Eye (tissue), 1 donor: ENCODE measurements at regions not wholly inside any gene's neighbourhood (a gene's known extent, or its start where the extent isn't known, plus 50 kb on each side); places are given as distances from the start of the nearest gene placed in this dataset.
"Not testable (repeated sequence)": the region's sequence is repeated elsewhere in the genome, so short reads cannot be mapped to it uniquely, and the experiment has no call there.

Experiments
- DNase-seq: peaks from one replicate; pipeline ENCODE4 v3.0.0-alpha.2; 2015

GRCh38 chr12:126952096-126953007 lies 1314.6 kb upstream of the TMEM132C start:
- DNase-seq = no peak

DNA sequence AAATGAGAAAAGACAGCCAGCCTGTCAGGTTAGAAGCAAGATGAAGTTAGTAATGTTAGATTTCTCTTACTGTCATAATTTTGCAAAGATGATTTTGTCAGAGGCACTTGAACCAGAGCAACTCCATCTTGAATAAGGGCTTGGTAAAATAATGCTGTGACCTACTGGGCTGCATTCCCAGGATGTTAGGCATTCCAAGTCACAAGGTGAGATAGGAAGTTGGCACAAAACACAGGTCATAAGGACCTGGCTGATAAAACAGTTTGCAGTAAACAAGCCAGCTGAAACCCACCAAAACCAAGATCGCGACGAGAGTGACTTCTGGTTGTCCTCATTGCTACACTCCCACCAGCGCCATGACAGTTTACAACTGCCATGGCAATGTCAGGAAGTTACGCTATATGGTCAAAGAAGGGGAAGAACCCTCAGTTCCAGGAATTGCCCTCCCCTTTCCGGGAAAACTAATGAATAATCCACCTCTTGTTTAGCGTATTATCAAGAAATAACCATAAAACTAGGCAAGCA lies 1313.5 kb upstream of the TMEM132C start:
- DNase-seq = no peak

DNA sequence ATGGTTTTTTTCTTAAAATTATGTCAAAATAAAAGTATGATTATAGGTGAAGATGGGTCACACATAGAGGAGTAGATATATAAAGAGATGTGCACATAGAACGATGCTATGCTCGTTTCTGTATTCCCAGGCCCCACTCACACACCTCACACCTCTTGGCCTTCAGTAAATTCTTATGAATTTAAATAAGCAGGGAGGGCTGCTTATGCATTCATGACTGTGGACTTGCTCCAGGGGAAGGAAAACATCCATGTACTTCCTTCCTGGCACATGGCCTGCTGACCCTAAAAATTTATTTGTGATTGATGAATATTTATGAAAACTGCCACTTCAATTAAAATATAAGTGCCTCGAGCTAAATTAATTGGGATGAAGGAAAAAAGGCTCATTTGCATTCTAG lies 1306.7 kb upstream of the TMEM132C start:
- no peak for DNase-seq

- no peak for DNase-seq
These were observed 1306.3 kb upstream of the TMEM132C start for GRCh38 chr12:126960709-126961108.

- DNase-seq = no peak
These were observed 1303.1 kb upstream of the TMEM132C start for GRCh38 chr12:126963825-126964224.

DNA sequence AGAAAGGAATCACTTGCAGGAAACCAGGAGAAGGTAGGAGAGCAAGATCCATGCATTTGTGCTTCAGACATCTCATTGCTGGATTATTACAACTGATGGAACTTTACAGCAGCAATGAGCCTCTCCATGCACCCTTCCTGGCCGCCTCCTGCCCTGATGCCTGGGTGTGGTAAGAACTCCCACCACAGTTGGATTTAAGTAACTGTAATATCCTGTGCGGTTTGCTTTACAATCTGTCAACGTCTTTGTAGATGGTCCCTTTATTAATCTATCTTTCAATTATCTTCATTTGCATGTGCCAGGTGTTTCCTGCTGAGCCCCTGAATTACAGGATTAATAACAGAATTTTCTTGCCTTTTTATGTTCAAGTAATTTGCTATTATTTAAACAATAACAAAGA lies 1300.5 kb upstream of the TMEM132C start:
- DNase-seq = no peak

- no peak for DNase-seq
These were observed 1299.8 kb upstream of the TMEM132C start for GRCh38 chr12:126967152-126967551.

- no peak for DNase-seq
These were observed 1292.2 kb upstream of the TMEM132C start for GRCh38 chr12:126974779-126975178.

- DNase-seq = peak; percentile 24
These were observed 1290.4 kb upstream of the TMEM132C start for GRCh38 chr12:126976579-126976978.

GRCh38 chr12:126979564-126979963 lies 1287.4 kb upstream of the TMEM132C start:
- not testable (repeated sequence) for DNase-seq

GRCh38 chr12:126982707-126983106 lies 1284.3 kb upstream of the TMEM132C start:
- DNase-seq = no peak

- DNase-seq = not testable (repeated sequence)
These were observed 1283.2 kb upstream of the TMEM132C start for GRCh38 chr12:126983735-126984134.

DNA sequence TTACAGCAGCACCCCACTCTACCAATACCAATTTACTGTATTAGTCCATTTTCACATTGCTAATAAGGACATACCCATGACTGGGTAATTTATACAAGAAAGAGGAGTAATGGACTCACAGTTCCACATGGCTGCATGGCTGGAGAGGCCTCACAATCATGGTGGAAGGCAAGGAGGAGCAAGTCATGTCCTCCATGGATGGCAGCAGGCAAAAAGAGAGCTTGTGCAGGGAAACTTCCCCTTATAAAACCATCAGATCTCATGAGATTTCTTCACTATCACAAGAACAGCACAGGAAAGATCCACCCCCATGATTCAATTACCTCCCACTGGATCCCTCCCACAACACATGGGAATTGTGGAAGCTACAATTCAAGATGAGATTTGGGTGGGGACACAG lies 1281.3 kb upstream of the TMEM132C start:
- DNase-seq = not testable (repeated sequence)

DNA sequence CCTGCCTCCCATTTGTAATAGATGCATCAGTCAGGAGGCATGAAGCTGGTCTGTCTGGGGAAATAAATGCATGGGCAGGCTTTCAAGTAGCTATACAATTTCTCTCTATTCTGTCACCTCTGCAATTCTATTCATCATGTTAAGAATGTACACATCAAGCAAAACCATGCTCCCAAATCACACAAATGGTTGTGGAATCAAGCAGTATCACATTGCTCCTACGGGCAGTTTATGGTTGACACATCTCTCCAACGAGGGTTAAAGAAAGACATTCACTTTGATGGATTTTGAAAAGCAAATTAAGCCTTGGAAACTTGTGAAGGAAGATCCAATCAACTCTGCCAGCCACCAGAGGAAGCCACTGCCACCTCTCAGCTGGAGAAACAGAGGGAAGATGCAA lies 1277.4 kb upstream of the TMEM132C start:
- DNase-seq = no peak

DNA sequence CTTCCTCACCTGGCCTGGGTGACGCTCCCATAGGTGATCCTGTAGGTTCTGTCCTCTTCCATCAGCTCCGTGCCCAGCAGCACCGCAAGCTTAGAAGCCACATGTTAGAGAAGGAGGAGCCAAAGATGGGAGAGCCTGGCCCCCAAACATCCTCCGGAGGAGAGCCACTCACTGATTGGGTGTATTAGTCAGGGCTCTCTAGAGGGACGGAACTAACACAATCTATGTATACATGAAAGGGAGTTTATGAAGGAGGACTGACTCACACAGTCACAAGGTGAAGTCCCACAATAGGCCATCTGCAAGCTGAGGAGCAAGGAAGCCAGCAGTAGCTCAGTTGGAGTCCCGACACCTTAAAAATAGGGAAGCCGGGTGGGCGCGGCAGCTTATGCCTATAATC lies 1273.1 kb upstream of the TMEM132C start:
- DNase-seq = no peak

- DNase-seq = no peak
These were observed 1272.4 kb upstream of the TMEM132C start for GRCh38 chr12:126994599-126994998.

- DNase-seq = no peak
These were observed 1268.9 kb upstream of the TMEM132C start for GRCh38 chr12:126998031-126998430.

GRCh38 chr12:126998747-126999285 lies 1268.2 kb upstream of the TMEM132C start:
- DNase-seq = peak; percentile 71

DNA sequence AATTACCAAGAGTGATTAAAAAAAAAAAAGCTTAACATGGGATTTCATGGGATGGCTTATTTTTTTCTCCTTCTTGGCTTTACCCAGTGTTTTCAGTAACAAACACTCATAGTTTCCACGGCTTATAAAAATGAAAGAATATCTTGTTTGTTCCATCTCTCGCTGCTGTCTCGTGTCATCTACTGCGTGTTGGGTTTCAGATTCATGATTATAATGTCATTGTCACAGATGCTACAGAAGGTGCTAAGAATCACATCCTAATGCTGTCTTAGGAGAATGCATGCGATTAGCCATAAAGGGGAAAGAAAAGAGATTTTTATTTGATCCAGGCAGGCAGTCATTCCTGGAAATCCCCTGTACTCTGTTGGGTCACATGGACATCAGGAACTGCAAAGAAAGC lies 1267.6 kb upstream of the TMEM132C start:
- DNase-seq = no peak

- no peak for DNase-seq
These were observed 1261.6 kb upstream of the TMEM132C start for GRCh38 chr12:127005406-127005805.

DNA sequence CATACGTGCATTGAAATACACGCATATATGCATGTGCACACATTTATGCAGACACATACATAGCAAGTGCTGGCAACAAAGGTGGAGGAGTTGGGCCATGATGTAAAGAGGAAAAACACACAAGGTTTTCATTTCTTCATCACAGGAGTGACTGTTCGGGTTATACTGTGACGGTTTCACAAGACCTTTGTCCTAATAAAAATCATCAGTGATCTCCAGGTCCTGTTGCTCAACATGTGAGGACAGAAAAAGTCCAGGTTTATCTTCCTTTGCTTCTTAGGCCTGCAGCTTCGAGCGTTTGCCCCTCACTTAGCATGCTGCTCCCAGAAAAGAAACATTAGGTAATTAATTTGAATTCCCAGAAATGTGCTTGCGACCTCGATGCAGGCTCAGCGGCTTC lies 1260.0 kb upstream of the TMEM132C start:
- DNase-seq = no peak

- DNase-seq = no peak
These were observed 1258.1 kb upstream of the TMEM132C start for GRCh38 chr12:127008755-127009403.

GRCh38 chr12:127012109-127012508 lies 1254.9 kb upstream of the TMEM132C start:
- no peak for DNase-seq

- no peak for DNase-seq
These were observed 1253.8 kb upstream of the TMEM132C start for GRCh38 chr12:127013197-127013596.
